GM23338 (cell line): ENCODE measurements at regions not wholly inside any gene's neighbourhood (a gene's known extent, or its start where the extent isn't known, plus 50 kb on each side); places are given as distances from the start of the nearest gene placed in this dataset.

ENCODE experiments used
- ATAC-seq: fragments of 200-7000 bp; cut with Tn5 transposase; 3 replicates; pipeline ENCODE4 v1.9.1; 2020
- DNase-seq: peaks from one replicate; pipeline ENCODE4 v3.0.0-alpha.2; 2015; ENCODE audit warnings: low spot score
- H2AFZ ChIP-seq: fragments of 200-600 bp; sonication (generic); 2 replicates; pipeline ENCODE4 v1.8.0; 2016; ENCODE audit warnings: antibody characterized with exemption, mild to moderate bottlenecking, moderate library complexity
- H3F3A ChIP-seq: fragments of 200-600 bp; sonication (generic); replicated peaks from 2 replicates; pipeline ENCODE4 v1.8.0; 2017; ENCODE audit warnings: antibody characterized with exemption, mixed run types, low read depth
- H3K27ac ChIP-seq: fragments of 200-600 bp; sonication (generic); 2 replicates; pipeline ENCODE4 v1.6.1; 2016; ENCODE audit warnings: low read depth
- H3K27me3 ChIP-seq: fragments of 200-600 bp; sonication (generic); 2 replicates; pipeline ENCODE4 v1.8.0; 2016; ENCODE audit warnings: mild to moderate bottlenecking, mixed run types, moderate library complexity; ENCODE audit not compliant: insufficient read depth
- H3K36me3 ChIP-seq: fragments of 200-600 bp; sonication (generic); 2 replicates; pipeline ENCODE4 v1.8.0; 2016; ENCODE audit warnings: mild to moderate bottlenecking; ENCODE audit not compliant: insufficient read depth
- H3K4me1 ChIP-seq: fragments of 200-600 bp; sonication (generic); 2 replicates; pipeline ENCODE4 v1.8.0; 2016; ENCODE audit warnings: mild to moderate bottlenecking, moderate library complexity; ENCODE audit not compliant: insufficient read depth
- H3K4me2 ChIP-seq: fragments of 200-600 bp; sonication (generic); 2 replicates; pipeline ENCODE4 v1.7.1; 2017; ENCODE audit warnings: mixed run types
- H3K4me3 ChIP-seq: fragments of 200-600 bp; sonication (generic); 2 replicates; pipeline ENCODE4 v1.6.1; 2016; ENCODE audit warnings: mixed run types
- H3K79me2 ChIP-seq: fragments of 200-600 bp; sonication (generic); replicated peaks from 2 replicates; pipeline ENCODE4 v1.8.0; 2017; ENCODE audit warnings: mild to moderate bottlenecking; ENCODE audit not compliant: insufficient read depth
- H3K9me2 ChIP-seq: fragments of 200-600 bp; sonication (generic); 2 replicates; pipeline ENCODE4 v1.8.0; 2017; ENCODE audit not compliant: insufficient read depth
- H4K20me1 ChIP-seq: fragments of 200-600 bp; sonication (generic); replicated peaks from 2 replicates; pipeline ENCODE4 v1.8.0; 2017; ENCODE audit warnings: mild to moderate bottlenecking; ENCODE audit not compliant: insufficient read depth
- H3K27ac Mint-ChIP-seq: 2 replicates; pipeline ENCODE4 v1.8.0; 2020; ENCODE audit warnings: inconsistent platforms, mild to moderate bottlenecking, moderate library complexity, mixed read lengths
- H3K27me3 Mint-ChIP-seq: 3 replicates; pipeline ENCODE4 v1.8.0; 2022; ENCODE audit warnings: low read depth, mild to moderate bottlenecking, moderate library complexity, mixed read lengths, inconsistent platforms; ENCODE audit not compliant: insufficient read depth, poor library complexity
- H3K36me3 Mint-ChIP-seq: 3 replicates; pipeline ENCODE4 v1.8.0; 2021; ENCODE audit warnings: low read depth, mild to moderate bottlenecking, inconsistent platforms, moderate library complexity, mixed read lengths
- H3K4me1 Mint-ChIP-seq: 3 replicates; pipeline ENCODE4 v1.8.0; 2020; ENCODE audit warnings: mild to moderate bottlenecking, inconsistent platforms, mixed read lengths
- H3K4me3 Mint-ChIP-seq: 3 replicates; pipeline ENCODE4 v1.8.0; 2021; ENCODE audit warnings: moderate library complexity, mild to moderate bottlenecking, inconsistent platforms, mixed read lengths
- H3K9me3 Mint-ChIP-seq: 3 replicates; pipeline ENCODE4 v1.8.0; 2020; ENCODE audit warnings: moderate library complexity, mild to moderate bottlenecking, inconsistent platforms, mixed read lengths
- CREB1 ChIP-seq: fragments of 250-450 bp; sonication (Bioruptor Pico); IDR thresholded peaks from 2 replicates; pipeline ENCODE4 v1.5.0; 2020; ENCODE audit warnings: low read depth, mild to moderate bottlenecking, moderate library complexity
- CTCF ChIP-seq, 2 experiments: fragments of 200-600 bp in 1 of 2; sonication (generic) in 1 of 2; conservative IDR thresholded peaks; 2 replicates each; pipeline versions ENCODE4 v1.5.1 to v1.6.1; 2016 to 2017; ENCODE audit warnings: antibody characterized with exemption in 2 of 2, low read depth in 2 of 2, mild to moderate bottlenecking in 2 of 2, moderate library complexity in 1 of 2
- EZH2 ChIP-seq: fragments of 200-600 bp; sonication (generic); IDR thresholded peaks from one replicate; pipeline ENCODE4 v1.8.0; 2017; ENCODE audit warnings: antibody characterized with exemption, mild to moderate bottlenecking, low read depth; ENCODE audit not compliant: unreplicated experiment
- STAT1 ChIP-seq: IDR thresholded peaks from one replicate; pipeline ENCODE4 v1.6.1; 2016; ENCODE audit warnings: antibody characterized with exemption; ENCODE audit not compliant: unreplicated experiment
- ZNF462 ChIP-seq: fragments of 250-450 bp; sonication (Bioruptor Pico); IDR thresholded peaks from 2 replicates; pipeline ENCODE4 v1.5.0; 2020; ENCODE audit warnings: mild to moderate bottlenecking, moderate library complexity

GRCh38 chr4:4735136-4735750, 124.2 kb upstream of the MSX1 start (continued):
- TF ChIP-seq ZNF462 (CRISPR knock-in tag), result no peak
- TF ChIP-seq CTCF (conservative IDR thresholded peaks at IDR 0.05; ENCODE audit: low read depth in 2 of 2), result no peak
- no peak for TF ChIP-seq EZH2
- no peak for TF ChIP-seq CREB1
- no peak for TF ChIP-seq STAT1

- Histone ChIP-seq H2AFZ (no peak overlapping the region), H3K4me3 (no peak overlapping the region), H3K27ac (no peak overlapping the region), H3K36me3 (no peaks in the 10 kb centered on the region), H3K4me2 (no peak overlapping the region), H3K9me2 (no peaks in the 10 kb centered on the region), H3K79me2 (no peaks in the 10 kb centered on the region), H4K20me1 (0 out of 2 replicates have a peak, but pooled peaks cover 5% of the 10 kb centered on the region), H3F3A (no peaks in the 10 kb centered on the region), H3K4me1 (peaks cover 12% of the 10 kb centered on the region; the same call in 1 of the 2 replicates), H3K27me3 (no peaks in the 10 kb centered on the region)
- Mint-ChIP-seq H3K4me1 (peaks cover 17% of the 10 kb centered on the region), H3K36me3 (no peaks in the 10 kb centered on the region), H3K4me3 (no peak overlapping the region), H3K27ac (no peak overlapping the region), H3K27me3 (peaks cover 8% of the 10 kb centered on the region), H3K9me3 (no peaks in the 10 kb centered on the region)
- no peak for ATAC-seq
- DNase-seq, result no peak
- TF ChIP-seq ZNF462 (CRISPR knock-in tag), result no peak
- no peak for TF ChIP-seq CREB1
These were observed 125.0 kb upstream of the MSX1 start for GRCh38 chr4:4734425-4734824.
